H9 (cell line): ENCODE measurements at regions not wholly inside any gene's neighbourhood (a gene's known extent, or its start where the extent isn't known, plus 50 kb on each side); places are given as distances from the start of the nearest gene placed in this dataset.
A peak's percentile ranks its signal among the peaks of the same experiment; 100 is the strongest.

Experiments used
- DNase-seq: peaks from one replicate; pipeline ENCODE4 v3.0.0-alpha.2; 2017
- H2AFZ ChIP-seq: one replicate; pipeline ENCODE4 v1.6.1; 2013; ENCODE audit warnings: mild to moderate bottlenecking, low read length, control low read depth, moderate library complexity
- H2AK5ac ChIP-seq: 2 replicates; pipeline ENCODE4 v1.6.1; 2013; ENCODE audit warnings: low read length, control low read depth, mixed read lengths; ENCODE audit not compliant: insufficient read length
- H2BK120ac ChIP-seq: one replicate; pipeline ENCODE4 v1.6.1; 2013; ENCODE audit warnings: low read depth, mild to moderate bottlenecking, low read length, control low read depth, inconsistent platforms; ENCODE audit not compliant: poor library complexity, severe bottlenecking
- H2BK12ac ChIP-seq: 2 replicates; pipeline ENCODE4 v1.6.1; 2013; ENCODE audit warnings: low read length, control low read depth, mixed read lengths, low read depth; ENCODE audit not compliant: insufficient read length
- H2BK15ac ChIP-seq: 2 replicates; pipeline ENCODE4 v1.6.1; 2013; ENCODE audit warnings: low read depth, low read length, control low read depth
- H2BK20ac ChIP-seq: one replicate; pipeline ENCODE4 v1.6.1; 2013; ENCODE audit warnings: low read depth, mild to moderate bottlenecking, low read length, control low read depth, inconsistent platforms; ENCODE audit not compliant: poor library complexity, severe bottlenecking
- H2BK5ac ChIP-seq: 2 replicates; pipeline ENCODE4 v1.6.1; 2013; ENCODE audit warnings: low read length, control low read depth, mixed read lengths; ENCODE audit not compliant: insufficient read length
- H3K14ac ChIP-seq: 2 replicates; pipeline ENCODE4 v1.6.1; 2013; ENCODE audit warnings: low read length, control low read depth; ENCODE audit not compliant: insufficient read depth
- H3K18ac ChIP-seq: 2 replicates; pipeline ENCODE4 v1.6.1; 2013; ENCODE audit warnings: low read depth, mild to moderate bottlenecking, mixed read lengths, low read length, control low read depth; ENCODE audit not compliant: insufficient read length
- H3K23ac ChIP-seq: 2 replicates; pipeline ENCODE4 v1.6.1; 2013; ENCODE audit warnings: low read length, control low read depth, mixed read lengths, low read depth; ENCODE audit not compliant: insufficient read length
- H3K23me2 ChIP-seq: 2 replicates; pipeline ENCODE4 v1.6.1; 2013; ENCODE audit warnings: low read depth, mild to moderate bottlenecking, mixed read lengths, low read length, control low read depth; ENCODE audit not compliant: insufficient read length, poor library complexity, severe bottlenecking
- H3K27ac ChIP-seq: 2 replicates; pipeline ENCODE4 v1.5.1; 2013; ENCODE audit warnings: low read length, control low read depth, mixed read lengths, low read depth; ENCODE audit not compliant: insufficient read length
- H3K27me3 ChIP-seq: 2 replicates; pipeline ENCODE4 v1.6.1; 2013; ENCODE audit warnings: low read length, control low read depth, inconsistent platforms; ENCODE audit not compliant: insufficient read depth
- H3K4ac ChIP-seq: 2 replicates; pipeline ENCODE4 v1.6.1; 2013; ENCODE audit warnings: low read depth, mild to moderate bottlenecking, control low read depth, inconsistent platforms, low read length, moderate library complexity
- H3K4me1 ChIP-seq: 2 replicates; pipeline ENCODE4 v1.6.1; 2013; ENCODE audit warnings: low read length, control low read depth, inconsistent platforms; ENCODE audit not compliant: insufficient read depth
- H3K4me2 ChIP-seq: 2 replicates; pipeline ENCODE4 v1.6.1; 2013; ENCODE audit warnings: low read length, control low read depth, mixed read lengths; ENCODE audit not compliant: insufficient read length, insufficient read depth
- H3K56ac ChIP-seq: 2 replicates; pipeline ENCODE4 v1.6.1; 2013; ENCODE audit warnings: low read depth, mild to moderate bottlenecking, mixed read lengths, low read length, control low read depth; ENCODE audit not compliant: insufficient read length
- H3K79me1 ChIP-seq: 2 replicates; pipeline ENCODE4 v1.6.1; 2013; ENCODE audit warnings: low read depth, mild to moderate bottlenecking, moderate library complexity, low read length, control low read depth, inconsistent platforms; ENCODE audit not compliant: insufficient read depth, poor library complexity, severe bottlenecking
- H3K79me2 ChIP-seq: 2 replicates; pipeline ENCODE4 v1.6.1; 2013; ENCODE audit warnings: low read length, control low read depth, inconsistent platforms; ENCODE audit not compliant: insufficient read depth
- H3K9ac ChIP-seq: 2 replicates; pipeline ENCODE4 v1.6.1; 2013; ENCODE audit warnings: low read length, control low read depth, mixed read lengths; ENCODE audit not compliant: insufficient read length; ENCODE audit errors: extremely low read depth
- H3K9me3 ChIP-seq: one replicate; pipeline ENCODE4 v1.6.1; 2013; ENCODE audit warnings: low read depth, low read length, inconsistent platforms; ENCODE audit not compliant: control insufficient read depth
- H3T11ph ChIP-seq: one replicate; pipeline ENCODE4 v1.6.1; 2013; ENCODE audit warnings: mild to moderate bottlenecking, low read length, control low read depth, inconsistent platforms
- H4K20me1 ChIP-seq: one replicate; pipeline ENCODE4 v1.6.1; 2013; ENCODE audit not compliant: control insufficient read depth, insufficient read length, insufficient read depth
- H4K5ac ChIP-seq: 2 replicates; pipeline ENCODE4 v1.6.1; 2013; ENCODE audit warnings: low read depth, mild to moderate bottlenecking, mixed read lengths, low read length, control low read depth; ENCODE audit not compliant: insufficient read length
- H4K8ac ChIP-seq: replicated peaks from 2 replicates; pipeline ENCODE4 v1.6.1; 2013; ENCODE audit warnings: low read length, control low read depth, mixed read lengths, low read depth; ENCODE audit not compliant: insufficient read length
- H4K91ac ChIP-seq: 2 replicates; pipeline ENCODE4 v1.6.1; 2013; ENCODE audit warnings: low read depth, mild to moderate bottlenecking, moderate library complexity, mixed read lengths, low read length, control low read depth; ENCODE audit not compliant: insufficient read length
- H3K27ac Mint-ChIP-seq, 3 experiments: 2 replicates in 2 of 3; 3 replicates in 1 of 3; pipeline ENCODE4 v1.8.0; 2020 to 2021; ENCODE audit warnings: mixed read lengths in 3 of 3, mild to moderate bottlenecking in 1 of 3, moderate library complexity in 1 of 3
- H3K27me3 Mint-ChIP-seq: 2 replicates; pipeline ENCODE4 v1.8.0; 2021; ENCODE audit warnings: low read depth, mild to moderate bottlenecking, moderate library complexity, mixed read lengths
- H3K36me3 Mint-ChIP-seq, 3 experiments: 2 replicates in 2 of 3; 3 replicates in 1 of 3; pipeline ENCODE4 v1.8.0; 2020 to 2021; ENCODE audit warnings: low read depth in 3 of 3, mixed read lengths in 3 of 3; ENCODE audit not compliant: insufficient read depth in 1 of 3
- H3K4me1 Mint-ChIP-seq, 2 experiments: 2 replicates each; pipeline ENCODE4 v1.8.0; 2020; ENCODE audit warnings: mixed read lengths in 2 of 2
- H3K4me3 Mint-ChIP-seq, 2 experiments: 2 replicates in 1 of 2; 3 replicates in 1 of 2; pipeline ENCODE4 v1.8.0; 2020 to 2021; ENCODE audit warnings: mild to moderate bottlenecking in 2 of 2, mixed read lengths in 2 of 2, moderate library complexity in 1 of 2
- H3K9me3 Mint-ChIP-seq, 2 experiments: 2 replicates in 1 of 2; 3 replicates in 1 of 2; pipeline ENCODE4 v1.8.0; 2020; ENCODE audit warnings: mild to moderate bottlenecking in 2 of 2, mixed read lengths in 2 of 2, moderate library complexity in 1 of 2
- CTCF ChIP-seq: fragments of 200-600 bp; sonication (generic); conservative IDR thresholded peaks from 3 replicates; pipeline ENCODE4 v1.8.0; 2021; ENCODE audit warnings: antibody characterized with exemption, mild to moderate bottlenecking
- WGBS: extraction: QIAGEN DNeasy Blood & Tissue Kit; methylation state at CpG from one replicate; pipeline ENCODE4 v1.1.7; 2013; ENCODE audit warnings: missing lambda C conversion rate, low lambda C conversion rate, mixed read lengths; ENCODE audit not compliant: insufficient read length; ENCODE audit errors: extremely low coverage; 5-methylcytosine and 5-hydroxymethylcytosine counted together

- Histone ChIP-seq H2AK5ac (no peak overlapping the region), H4K5ac (no peak overlapping the region), H3K4me1 (peaks cover 8% of the 10 kb centered on the region; the same call in 1 of the 2 replicates), H4K20me1 (no peaks in the 10 kb centered on the region), H2BK15ac (no peak overlapping the region), H3K9ac (no peak overlapping the region), H3K9me3 (no peaks in the 10 kb centered on the region), H3T11ph (no peak overlapping the region), H2BK120ac (no peak overlapping the region), H3K79me2 (no peaks in the 10 kb centered on the region), H2BK5ac (no peak overlapping the region), H3K4me2 (no peak overlapping the region), H2BK12ac (no peak overlapping the region), H3K14ac (no peak overlapping the region), H4K8ac (no peak overlapping the region), H3K18ac (no peak overlapping the region), H3K23me2 (peaks cover 7% of the 10 kb centered on the region), H4K91ac (no peak overlapping the region), H2BK20ac (no peak overlapping the region), H3K23ac (no peak overlapping the region), H3K27me3 (no peaks in the 10 kb centered on the region), H3K56ac (no peak overlapping the region), H3K79me1 (no peaks in the 10 kb centered on the region), H3K27ac (no peak overlapping the region), H3K4ac (no peak overlapping the region), H2AFZ (no peak overlapping the region)
- Mint-ChIP-seq H3K27ac (peak overlapping the region in 1 of 3 experiments; percentile 7; a peak in 1 of 7 replicates), H3K27me3 (no peaks in the 10 kb centered on the region; the same call in 1 of the 2 replicates), H3K9me3 (no peaks in the 10 kb centered on the region), H3K36me3 (no peaks in the 10 kb centered on the region), H3K4me1 (peaks cover 23 to 28% of the 10 kb centered on the region in 2 experiments), H3K4me3 (no peak overlapping the region)
- no peak for TF ChIP-seq CTCF
- no peak for DNase-seq
- no CpG with 5 or more reads among the region's 4 CpGs for WGBS
Measured at GRCh38 chr16:6644916-6645315, 687.7 kb upstream of the RBFOX1 start.
